Naive B cell (primary cell): ENCODE measurements at regions not wholly inside any gene's neighbourhood (a gene's known extent, or its start where the extent isn't known, plus 50 kb on each side); places are given as distances from the start of the nearest gene placed in this dataset.
A peak's percentile ranks its signal among the peaks of the same experiment; 100 is the strongest.

ENCODE experiments used
- ATAC-seq, 2 donors: fragments of 150-1000 bp; cut with Tn5 transposase; 2 replicates each; pipeline ENCODE4 v1.10.0; 2021; ENCODE audit warnings: low read depth in 2 of 2, mild to moderate bottlenecking in 2 of 2, moderate library complexity in 2 of 2
- DNase-seq: peaks from one replicate; pipeline ENCODE4 v3.0.0; 2022
- H3K27ac Mint-ChIP-seq, 6 donors: one replicate each; pipeline ENCODE4 v1.8.0; 2020 to 2022; ENCODE audit warnings: mild to moderate bottlenecking in 6 of 6, mixed read lengths in 6 of 6, moderate library complexity in 5 of 6, inconsistent platforms in 2 of 6
- H3K27me3 Mint-ChIP-seq, 3 donors: one replicate each; pipeline ENCODE4 v1.8.0; 2021 to 2022; ENCODE audit warnings: mixed read lengths in 3 of 3, mild to moderate bottlenecking in 1 of 3
- H3K36me3 Mint-ChIP-seq, 2 donors: one replicate each; pipeline ENCODE4 v1.8.0; 2020 to 2022; ENCODE audit warnings: mixed read lengths in 2 of 2, inconsistent platforms in 1 of 2, mild to moderate bottlenecking in 1 of 2
- H3K4me1 Mint-ChIP-seq, 3 donors: one replicate each; pipeline ENCODE4 v1.8.0; 2020 to 2022; ENCODE audit warnings: mixed read lengths in 3 of 3, inconsistent platforms in 1 of 3, mild to moderate bottlenecking in 1 of 3, moderate library complexity in 1 of 3
- H3K4me3 Mint-ChIP-seq, 8 donors: one replicate each; pipeline ENCODE4 v1.8.0; 2020 to 2022; ENCODE audit warnings: mild to moderate bottlenecking in 8 of 8, mixed read lengths in 8 of 8, moderate library complexity in 8 of 8, inconsistent platforms in 2 of 8
- H3K9me3 Mint-ChIP-seq, 7 donors: one replicate each; pipeline ENCODE4 v1.8.0; 2020 to 2022; ENCODE audit warnings: mixed read lengths in 7 of 7, mild to moderate bottlenecking in 5 of 7, inconsistent platforms in 2 of 7, moderate library complexity in 1 of 7

DNA sequence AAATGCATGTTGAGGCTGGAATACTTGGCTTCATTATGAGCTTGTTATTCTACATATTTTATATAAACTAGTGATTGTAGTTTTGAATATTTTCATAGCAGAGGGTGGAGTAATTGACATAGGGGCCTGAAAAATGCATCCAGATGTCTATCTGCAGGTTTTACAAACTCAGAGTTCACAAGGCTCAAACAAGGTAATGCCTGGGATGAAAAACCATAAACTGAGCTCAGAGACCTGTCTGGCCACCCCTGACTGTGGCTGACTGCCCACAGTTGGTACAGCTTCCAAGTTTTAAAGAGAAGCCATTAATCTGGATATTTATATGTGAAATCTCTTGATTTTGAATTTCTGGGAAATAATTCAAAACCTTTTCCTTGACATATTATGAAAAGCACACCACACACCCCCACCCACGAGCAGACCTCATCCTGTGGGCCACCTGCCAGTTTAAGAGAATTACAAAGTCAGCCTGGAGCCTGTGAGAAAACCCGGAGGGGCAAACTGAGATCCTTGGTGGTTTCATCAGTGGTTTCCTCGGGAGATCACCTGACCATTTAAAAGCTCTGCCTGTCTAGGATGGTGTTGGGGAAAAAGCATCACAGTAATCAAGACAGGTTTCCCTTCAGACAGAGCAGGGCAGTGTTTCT is 230.1 kb downstream of the SAMD5 start:
- Mint-ChIP-seq H3K9me3 (no peaks in the 10 kb centered on the region), H3K4me3 (peak overlapping the region in 1 of 8 donors; percentile 52), H3K27me3 (no peaks in the 10 kb centered on the region), H3K36me3 (no peaks in the 10 kb centered on the region), H3K4me1 (no peaks in the 10 kb centered on the region), H3K27ac (no peak overlapping the region)
- DNase-seq (no peak), ATAC-seq (no peak)

DNA sequence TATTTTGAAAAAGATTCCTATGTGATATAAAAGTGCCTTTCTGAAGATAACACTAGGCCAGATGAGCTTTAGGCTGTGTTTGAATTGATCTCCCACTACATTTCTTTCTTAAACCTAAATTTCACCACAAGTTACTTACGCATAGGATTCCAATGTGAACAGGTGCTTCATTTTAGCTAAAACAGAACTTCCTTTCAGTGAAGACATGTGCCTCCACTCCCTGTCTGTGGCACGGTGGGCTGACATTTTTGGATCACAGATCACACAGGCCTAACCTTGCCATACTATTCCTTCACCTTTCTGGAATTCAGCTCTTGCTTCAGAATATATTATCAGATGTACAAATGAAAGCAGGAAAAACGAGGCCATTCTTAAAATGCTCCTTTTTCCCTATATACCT is 231.8 kb downstream of the SAMD5 start:
- no peaks in the 10 kb centered on the region for H3K27me3 Mint-ChIP-seq
- DNase-seq: no peak

GRCh38 chr6:147740916-147741315 is 232.4 kb downstream of the SAMD5 start:
- no peak for ATAC-seq
- H3K4me1 Mint-ChIP-seq: no peaks in the 10 kb centered on the region
- H3K27me3 Mint-ChIP-seq: no peaks in the 10 kb centered on the region
- no peaks in the 10 kb centered on the region for H3K9me3 Mint-ChIP-seq
- H3K36me3 Mint-ChIP-seq: no peaks in the 10 kb centered on the region
- no peak overlapping the region for H3K27ac Mint-ChIP-seq
- no peak overlapping the region for H3K4me3 Mint-ChIP-seq
- DNase-seq: no peak

More for the DNA sequence above, 231.8 kb downstream of the SAMD5 start:
- no peaks in the 10 kb centered on the region for H3K4me1 Mint-ChIP-seq
- H3K27ac Mint-ChIP-seq: no peak overlapping the region
- H3K4me3 Mint-ChIP-seq: no peak overlapping the region
- ATAC-seq: no peak
- no peaks in the 10 kb centered on the region for H3K36me3 Mint-ChIP-seq
- H3K9me3 Mint-ChIP-seq: no peaks in the 10 kb centered on the region

GRCh38 chr6:147741389-147741788 is 232.9 kb downstream of the SAMD5 start:
- Mint-ChIP-seq H3K4me3 (no peak overlapping the region), H3K9me3 (no peaks in the 10 kb centered on the region), H3K27ac (no peak overlapping the region), H3K36me3 (no peaks in the 10 kb centered on the region), H3K4me1 (no peaks in the 10 kb centered on the region), H3K27me3 (no peaks in the 10 kb centered on the region)
- DNase-seq (no peak), ATAC-seq (no peak)

- ATAC-seq (no peak), DNase-seq (no peak)
- H3K36me3 Mint-ChIP-seq: no peaks in the 10 kb centered on the region
- no peaks in the 10 kb centered on the region for H3K4me1 Mint-ChIP-seq
- H3K4me3 Mint-ChIP-seq: no peak overlapping the region
- no peak overlapping the region for H3K27ac Mint-ChIP-seq
- H3K9me3 Mint-ChIP-seq: peaks cover 0 to 2% (median 0%) of the 10 kb centered on the region in 7 donors
- no peaks in the 10 kb centered on the region for H3K27me3 Mint-ChIP-seq
Measured at GRCh38 chr6:147742440-147742839, 233.9 kb downstream of the SAMD5 start.

- no peak for ATAC-seq
- no peak overlapping the region for H3K4me3 Mint-ChIP-seq
- H3K9me3 Mint-ChIP-seq: peaks cover 0 to 2% (median 0%) of the 10 kb centered on the region in 7 donors
- DNase-seq: no peak
- no peak overlapping the region for H3K27ac Mint-ChIP-seq
- H3K4me1 Mint-ChIP-seq: no peaks in the 10 kb centered on the region
- no peaks in the 10 kb centered on the region for H3K27me3 Mint-ChIP-seq
- no peaks in the 10 kb centered on the region for H3K36me3 Mint-ChIP-seq
Measured at GRCh38 chr6:147744012-147744411, 235.5 kb downstream of the SAMD5 start.

DNA sequence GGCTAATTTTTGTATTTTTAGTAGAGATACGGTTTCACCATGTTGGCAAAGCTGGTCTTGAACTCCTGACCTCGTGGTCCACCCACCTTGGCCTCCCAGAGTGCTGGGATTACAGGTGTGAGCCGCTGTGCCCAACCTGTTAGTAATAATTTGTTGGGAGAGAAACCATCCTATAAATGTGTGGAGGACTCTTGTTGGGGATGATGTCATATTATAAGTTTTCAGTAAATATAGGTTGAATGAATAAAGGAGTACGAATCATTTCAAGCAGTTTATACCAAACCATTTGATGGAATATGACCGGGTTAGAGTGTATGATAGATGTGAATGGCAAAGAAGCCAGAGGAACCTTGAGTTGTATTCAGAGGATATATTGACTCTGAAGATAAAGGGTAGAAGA is 240.8 kb downstream of the SAMD5 start:
- Mint-ChIP-seq H3K27me3 (no peaks in the 10 kb centered on the region), H3K4me1 (no peaks in the 10 kb centered on the region), H3K9me3 (peaks cover 0 to 7% (median 3%) of the 10 kb centered on the region in 7 donors), H3K27ac (no peak overlapping the region), H3K36me3 (no peaks in the 10 kb centered on the region), H3K4me3 (no peak overlapping the region)
- DNase-seq: no peak
- no peak for ATAC-seq

DNA sequence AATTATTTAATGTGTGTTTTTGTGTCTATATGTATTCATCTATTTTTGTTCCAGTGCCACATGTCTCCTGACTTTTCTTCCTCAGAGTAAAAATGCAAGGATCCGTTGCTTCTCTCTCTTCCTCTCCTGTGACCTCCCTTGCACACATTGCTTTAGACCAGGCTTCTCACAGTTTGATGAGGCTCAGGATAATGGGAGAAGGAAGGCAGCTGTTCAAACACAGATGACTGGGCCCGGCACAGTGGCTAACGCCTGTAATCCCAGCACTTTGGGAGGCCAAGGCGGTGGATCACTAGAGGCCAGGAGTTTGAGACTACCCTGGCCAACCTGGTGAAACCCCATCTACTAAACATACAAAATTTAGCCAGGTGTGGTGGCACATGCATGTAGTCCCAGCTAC is 241.9 kb downstream of the SAMD5 start:
- Mint-ChIP-seq H3K36me3 (no peaks in the 10 kb centered on the region), H3K9me3 (peaks cover 0 to 14% (median 7%) of the 10 kb centered on the region in 7 donors), H3K4me1 (no peaks in the 10 kb centered on the region), H3K4me3 (no peak overlapping the region), H3K27me3 (no peaks in the 10 kb centered on the region), H3K27ac (no peak overlapping the region)
- DNase-seq: no peak
- ATAC-seq: no peak

DNA sequence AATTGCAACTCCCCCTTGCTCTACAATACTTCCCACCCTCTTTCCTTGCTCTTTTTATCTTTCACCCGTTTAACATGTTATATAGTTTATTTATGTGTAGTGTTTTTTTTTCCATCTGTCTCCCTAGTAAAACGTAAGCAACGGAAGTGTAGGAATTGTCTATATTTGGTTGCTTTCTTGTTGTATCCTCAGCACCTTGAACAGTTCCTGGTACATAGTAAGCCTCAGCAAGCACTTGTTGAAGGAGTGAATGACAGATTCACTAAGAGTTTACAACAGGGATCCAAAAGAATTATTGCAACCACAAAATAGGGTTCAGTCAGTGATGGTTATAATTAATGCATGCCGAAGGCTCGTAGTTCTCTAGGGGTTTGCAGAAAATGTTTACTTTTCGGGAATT is 242.7 kb downstream of the SAMD5 start:
- Mint-ChIP-seq H3K9me3 (peaks cover 0 to 16% (median 8%) of the 10 kb centered on the region in 7 donors), H3K27me3 (no peaks in the 10 kb centered on the region), H3K4me3 (no peak overlapping the region), H3K27ac (no peak overlapping the region), H3K4me1 (no peaks in the 10 kb centered on the region), H3K36me3 (no peaks in the 10 kb centered on the region)
- no peak for DNase-seq
- no peak for ATAC-seq

DNA sequence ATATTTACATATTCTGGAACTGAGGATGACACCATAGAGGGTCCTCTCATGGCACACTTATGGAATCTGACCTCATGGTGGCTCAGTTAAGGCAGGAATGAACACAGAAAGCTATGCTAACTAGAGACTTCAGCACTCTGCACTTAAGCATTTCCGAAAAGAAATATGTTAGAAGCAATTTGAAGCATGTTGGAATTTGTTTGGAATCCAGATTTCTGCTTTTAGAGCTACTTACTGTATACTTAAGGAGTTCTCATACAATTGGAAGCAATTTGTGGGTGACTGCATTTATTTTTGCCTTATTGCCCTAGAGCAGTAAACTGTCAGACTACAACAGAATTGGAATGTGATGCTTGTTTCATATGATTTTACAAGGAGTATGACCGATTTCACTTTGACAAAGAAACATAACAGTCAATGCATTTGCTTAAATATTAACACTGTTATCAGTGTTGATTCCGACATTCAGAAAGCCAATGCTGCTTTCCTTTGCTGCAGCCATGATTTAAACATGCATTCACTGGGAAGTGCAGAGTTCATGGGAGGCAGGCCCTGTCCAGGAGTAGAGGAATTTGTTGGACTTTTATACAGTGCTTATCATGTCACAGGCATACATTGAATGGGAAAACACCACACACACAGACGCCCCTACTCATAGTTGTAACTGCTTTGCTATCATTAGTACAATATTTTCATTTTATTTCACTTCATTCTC is 244.4 kb downstream of the SAMD5 start:
- Mint-ChIP-seq H3K4me1 (no peaks in the 10 kb centered on the region), H3K9me3 (peaks cover 0 to 16% (median 8%) of the 10 kb centered on the region in 7 donors), H3K36me3 (no peaks in the 10 kb centered on the region), H3K27ac (no peak overlapping the region), H3K4me3 (no peak overlapping the region), H3K27me3 (no peaks in the 10 kb centered on the region)
- DNase-seq (no peak), ATAC-seq (no peak)

DNA sequence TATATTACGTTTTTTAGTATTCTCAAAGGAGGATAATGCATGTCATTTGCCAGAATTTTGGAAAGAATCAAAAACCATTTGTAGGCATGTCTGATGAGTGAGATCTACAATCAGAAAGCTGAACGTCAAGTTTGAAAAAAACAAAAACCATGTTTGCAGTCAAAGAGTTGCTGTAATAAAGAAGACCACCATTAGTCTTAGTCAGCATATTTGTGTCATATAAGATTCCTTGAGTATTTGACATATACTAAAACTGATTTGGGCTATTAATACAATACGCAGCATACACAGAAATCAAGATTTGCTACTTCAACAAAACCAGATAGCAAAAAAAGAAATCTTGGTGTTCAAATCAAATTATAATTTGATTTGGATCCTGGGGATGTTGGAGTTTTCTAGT is 247.5 kb downstream of the SAMD5 start:
- Mint-ChIP-seq H3K27me3 (no peaks in the 10 kb centered on the region), H3K27ac (no peak overlapping the region), H3K4me3 (no peak overlapping the region), H3K4me1 (no peaks in the 10 kb centered on the region), H3K36me3 (no peaks in the 10 kb centered on the region), H3K9me3 (peaks cover 0 to 16% (median 8%) of the 10 kb centered on the region in 7 donors)
- no peak for ATAC-seq
- no peak for DNase-seq

- no peaks in the 10 kb centered on the region for H3K4me1 Mint-ChIP-seq
- H3K36me3 Mint-ChIP-seq: no peaks in the 10 kb centered on the region
- no peaks in the 10 kb centered on the region for H3K27me3 Mint-ChIP-seq
- ATAC-seq: no peak
- H3K4me3 Mint-ChIP-seq: no peak overlapping the region
- H3K27ac Mint-ChIP-seq: no peak overlapping the region
- peaks cover 0 to 16% (median 8%) of the 10 kb centered on the region in 7 donors for H3K9me3 Mint-ChIP-seq
- DNase-seq: no peak
Measured at GRCh38 chr6:147756891-147757290, 248.4 kb downstream of the SAMD5 start.

GRCh38 chr6:147757291-147757690 is 248.8 kb downstream of the SAMD5 start:
- Mint-ChIP-seq H3K27me3 (no peaks in the 10 kb centered on the region), H3K4me1 (no peaks in the 10 kb centered on the region), H3K4me3 (no peak overlapping the region), H3K36me3 (no peaks in the 10 kb centered on the region), H3K9me3 (peaks cover 0 to 16% (median 8%) of the 10 kb centered on the region in 7 donors), H3K27ac (no peak overlapping the region)
- DNase-seq (no peak), ATAC-seq (no peak)

DNA sequence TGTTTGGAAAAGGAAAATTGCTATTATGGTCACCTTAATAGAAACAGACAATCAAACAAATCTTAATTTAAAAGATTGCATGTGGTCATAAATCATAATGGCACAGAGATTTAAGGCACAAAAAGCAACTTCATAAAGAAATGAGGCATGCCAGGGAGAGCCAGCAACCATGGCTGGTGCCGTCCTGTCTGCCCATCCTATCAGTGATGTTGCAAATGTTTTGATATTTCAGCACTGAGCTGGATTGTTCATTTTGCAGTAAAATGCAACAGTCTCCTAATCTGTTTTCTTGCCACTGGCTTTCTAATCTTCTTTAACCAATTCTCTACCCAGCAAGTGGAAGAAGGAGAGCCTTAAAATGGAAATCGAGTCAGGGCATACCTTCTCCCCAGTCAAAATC is 249.8 kb downstream of the SAMD5 start:
- Mint-ChIP-seq H3K4me1 (no peaks in the 10 kb centered on the region), H3K27ac (no peak overlapping the region), H3K36me3 (no peaks in the 10 kb centered on the region), H3K27me3 (no peaks in the 10 kb centered on the region), H3K9me3 (peaks cover 0 to 16% (median 3%) of the 10 kb centered on the region in 7 donors), H3K4me3 (no peak overlapping the region)
- DNase-seq: no peak
- ATAC-seq: no peak
